ENCODE measurements at regions not wholly inside any gene's neighbourhood (a gene's known extent, or its start where the extent isn't known, plus 50 kb on each side); places are given as distances from the start of the nearest gene placed in this dataset.
A peak's percentile ranks its signal among the peaks of the same experiment; 100 is the strongest.

DNA sequence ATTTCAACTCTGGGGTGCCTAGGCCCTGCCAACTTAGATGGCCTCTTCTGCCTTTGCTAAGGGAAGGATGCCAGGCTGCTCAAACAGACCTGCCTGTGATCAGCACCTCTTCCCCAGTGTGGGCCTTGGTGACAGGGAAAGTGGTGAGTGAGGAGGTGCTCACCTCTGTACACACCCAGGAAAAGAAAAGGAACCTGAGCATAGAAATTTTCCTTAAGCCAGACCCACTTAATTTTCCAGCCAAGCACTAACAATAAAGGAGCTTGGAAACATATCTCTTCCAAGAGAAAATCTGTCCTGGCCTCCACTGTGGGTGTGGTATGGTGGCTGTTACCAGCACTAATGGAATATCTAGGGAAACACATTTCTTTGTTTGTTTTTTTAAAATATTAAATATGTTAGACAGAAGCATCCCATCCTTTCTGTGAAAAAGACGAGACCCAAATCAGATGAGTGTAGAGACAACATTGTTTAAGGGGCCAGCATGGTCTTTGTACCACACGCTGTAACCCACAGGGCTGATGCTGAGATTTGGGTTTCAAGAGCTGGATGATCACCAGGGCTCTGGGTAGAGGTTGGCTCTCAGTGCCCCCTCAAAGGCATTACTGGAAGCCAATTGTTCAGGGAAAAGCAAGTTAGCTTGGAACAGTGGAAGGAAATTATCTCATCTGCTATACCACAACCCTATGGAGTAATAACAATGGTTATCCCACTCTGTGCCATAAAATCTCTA lies 472.2 kb downstream of the INSC start:
- DNase-seq, result no peak

DNA sequence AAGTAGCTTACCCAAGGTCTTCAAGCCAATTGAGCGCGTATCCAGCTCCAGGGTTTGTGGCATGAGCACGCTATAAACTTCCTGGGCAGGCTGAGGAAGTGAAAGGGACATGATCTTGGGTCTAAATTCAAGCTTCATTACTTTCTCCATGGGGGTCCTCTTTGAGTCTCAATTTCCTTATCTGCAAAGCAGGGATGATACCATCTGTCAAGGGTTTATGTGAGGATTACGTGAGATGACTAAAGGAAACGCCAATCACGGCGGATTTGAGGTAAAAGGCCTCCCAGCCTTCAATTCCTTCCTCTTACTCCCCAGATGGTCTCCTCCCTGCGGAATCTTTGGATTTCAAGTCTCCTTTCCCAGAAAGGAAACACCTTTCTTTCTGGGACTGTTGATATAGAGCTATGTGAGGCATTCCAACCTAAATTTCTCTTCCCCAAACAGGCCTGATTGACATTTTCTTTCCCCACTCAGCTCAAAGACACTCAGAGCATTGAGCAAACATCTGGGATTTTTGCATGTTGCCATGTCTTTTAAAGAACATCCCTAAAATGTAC lies 474.4 kb downstream of the INSC start:
- DNase-seq, result peak; percentile 0

DNA sequence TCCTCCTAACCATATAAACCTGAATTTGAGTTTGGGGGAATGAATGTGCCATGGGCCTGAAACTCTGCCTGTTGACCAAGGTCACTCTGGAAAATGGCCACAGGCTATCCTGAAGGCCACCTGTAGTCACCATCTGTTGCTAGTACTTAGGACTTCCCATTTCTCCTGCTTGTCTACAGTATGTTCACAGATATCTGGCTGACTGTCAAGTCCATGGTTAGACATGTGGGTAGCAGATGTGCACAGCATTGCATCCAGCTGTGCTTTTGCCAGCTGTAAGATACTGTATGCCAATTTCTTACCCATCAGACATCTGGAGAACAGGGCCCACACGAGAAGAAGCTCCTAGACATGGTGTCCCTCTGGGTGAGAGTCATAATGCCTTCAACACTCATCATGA lies 475.4 kb downstream of the INSC start:
- DNase-seq, result no peak

DNA sequence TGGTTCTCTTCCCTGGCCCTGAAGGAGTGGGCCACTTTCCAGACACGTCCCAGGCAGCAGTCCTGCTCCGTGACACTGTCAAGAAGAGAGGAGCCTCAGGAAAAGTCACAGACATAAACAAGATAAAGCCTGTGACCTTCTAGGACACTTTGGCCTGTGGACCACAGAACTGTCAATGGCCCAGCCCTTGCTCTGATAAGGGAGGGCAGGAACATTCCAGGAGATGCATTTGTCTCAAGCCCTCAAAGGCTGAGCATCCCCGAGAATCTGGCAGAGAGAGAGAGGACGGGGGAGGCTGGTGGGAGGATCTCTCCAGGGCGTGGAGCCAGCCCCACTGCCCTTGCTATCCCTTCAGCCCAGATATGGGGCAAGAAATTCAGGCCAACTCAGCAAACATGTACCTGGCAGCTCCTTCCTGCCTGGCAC lies 476.4 kb downstream of the INSC start:
- DNase-seq, result no peak

DNA sequence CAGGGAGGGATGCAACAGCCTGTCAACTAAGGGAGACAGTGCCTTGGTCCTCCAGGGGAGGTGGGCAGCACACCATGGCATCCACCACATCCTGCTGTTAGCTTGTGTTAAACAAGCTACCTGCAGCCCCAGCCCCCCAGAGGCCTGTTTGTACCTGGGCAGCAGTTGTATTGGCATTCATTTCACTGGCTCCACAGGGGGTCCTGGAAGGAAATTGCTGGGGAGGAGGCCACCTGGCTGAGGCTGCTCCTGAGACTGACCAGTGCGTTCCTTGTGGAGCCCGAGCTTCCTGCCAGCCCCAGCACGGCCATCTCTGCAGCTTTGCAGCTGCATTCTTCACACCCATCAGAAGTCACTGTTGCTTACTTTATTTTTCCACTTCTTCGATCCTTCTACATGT lies 479.9 kb downstream of the INSC start:
- no peak for DNase-seq

DNA sequence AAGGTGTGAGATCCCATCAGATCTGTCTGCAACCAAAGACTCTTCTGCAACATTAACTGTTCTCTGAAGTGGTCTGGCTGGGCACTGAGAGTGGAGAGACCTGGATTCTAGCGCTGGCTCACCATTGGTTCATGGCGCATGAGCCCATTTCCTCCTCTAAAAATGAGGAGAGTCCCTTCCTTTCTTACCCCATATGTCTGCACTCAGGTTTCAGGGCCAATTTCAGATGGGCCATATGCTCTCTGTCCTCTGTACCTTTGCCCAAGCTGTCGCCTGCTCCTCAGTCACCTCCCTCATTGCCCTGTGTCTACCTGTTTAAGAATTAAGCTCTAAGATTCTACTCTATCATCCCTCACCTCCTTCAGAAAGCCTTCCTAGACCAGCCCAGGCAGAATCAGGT lies 484.7 kb downstream of the INSC start:
- DNase-seq, result no peak

DNA sequence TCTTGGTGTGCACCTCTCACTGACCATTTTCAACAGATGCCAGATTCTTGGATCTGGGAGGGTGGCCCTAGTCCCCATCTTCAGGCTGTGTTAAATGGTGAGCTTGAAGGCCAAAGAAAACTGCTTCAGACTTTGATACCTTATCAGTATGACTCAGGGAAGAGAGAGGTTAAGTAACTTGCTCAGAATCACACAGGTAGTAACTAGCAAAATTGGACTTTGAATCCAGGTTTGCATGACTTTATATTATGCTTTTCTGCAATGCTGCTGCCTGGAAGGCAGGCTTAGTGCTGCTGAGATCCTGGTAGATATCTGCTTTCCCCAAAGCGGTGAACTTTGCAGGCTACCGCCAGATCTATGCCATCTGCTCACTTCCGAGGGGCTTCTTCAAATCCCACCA lies 487.3 kb downstream of the INSC start:
- no peak for DNase-seq

DNA sequence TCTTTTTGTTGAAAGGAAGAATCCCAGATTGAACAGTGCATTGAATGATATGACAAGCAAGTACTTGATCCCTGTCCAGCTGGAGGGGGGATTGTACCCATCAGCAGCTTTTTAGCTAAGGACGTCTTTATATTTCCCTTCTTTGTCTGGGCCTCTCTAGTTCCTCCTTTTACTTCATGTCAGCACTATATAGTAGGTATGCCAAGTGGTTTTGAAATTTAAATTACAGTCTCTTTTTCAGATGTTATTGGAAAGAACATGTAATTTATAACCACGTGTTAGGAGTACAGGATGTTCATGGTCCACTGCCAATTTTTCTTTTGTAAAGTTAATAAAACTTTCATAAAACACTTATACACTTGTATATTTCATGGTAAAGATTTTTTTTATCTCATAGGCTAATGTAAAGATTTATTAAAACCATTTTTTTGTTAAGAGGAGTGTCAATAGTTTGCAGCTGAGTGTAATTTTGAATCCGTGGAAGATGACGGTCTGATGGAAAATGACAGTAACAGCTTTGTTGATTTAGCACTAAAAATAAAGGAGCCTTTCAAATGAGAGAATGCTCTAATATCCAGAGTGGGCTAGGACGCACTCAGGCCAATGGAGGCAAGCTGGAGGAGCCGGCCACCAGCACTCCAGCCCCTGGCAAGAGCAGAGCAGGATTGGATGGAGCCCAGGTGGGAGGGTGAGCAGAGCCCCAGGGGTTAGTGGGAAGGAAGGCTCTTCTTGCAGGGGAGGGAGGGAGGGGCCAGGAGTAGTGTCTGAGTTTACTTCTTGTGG lies 488.3 kb downstream of the INSC start:
- DNase-seq, result no peak

DNA sequence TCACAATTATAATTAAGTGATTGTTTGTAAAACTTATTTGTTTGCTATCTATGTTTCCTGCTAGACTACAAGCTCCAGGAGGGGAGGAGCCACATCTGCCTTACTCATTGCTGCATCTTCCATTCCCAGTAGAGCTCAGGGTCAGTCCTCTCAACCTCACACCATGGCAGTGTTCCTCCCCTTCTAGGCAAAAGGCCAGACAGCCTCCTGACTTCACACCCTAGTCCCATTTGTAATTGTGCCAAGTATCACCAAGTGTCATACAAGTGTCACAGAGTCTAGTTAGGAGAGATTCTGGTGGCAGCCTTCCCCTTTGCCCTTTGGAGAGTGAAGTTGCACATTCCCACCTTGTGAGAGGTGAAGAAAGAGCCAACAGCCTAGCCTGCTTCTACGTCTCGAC lies 490.4 kb downstream of the INSC start:
- no peak for DNase-seq

DNA sequence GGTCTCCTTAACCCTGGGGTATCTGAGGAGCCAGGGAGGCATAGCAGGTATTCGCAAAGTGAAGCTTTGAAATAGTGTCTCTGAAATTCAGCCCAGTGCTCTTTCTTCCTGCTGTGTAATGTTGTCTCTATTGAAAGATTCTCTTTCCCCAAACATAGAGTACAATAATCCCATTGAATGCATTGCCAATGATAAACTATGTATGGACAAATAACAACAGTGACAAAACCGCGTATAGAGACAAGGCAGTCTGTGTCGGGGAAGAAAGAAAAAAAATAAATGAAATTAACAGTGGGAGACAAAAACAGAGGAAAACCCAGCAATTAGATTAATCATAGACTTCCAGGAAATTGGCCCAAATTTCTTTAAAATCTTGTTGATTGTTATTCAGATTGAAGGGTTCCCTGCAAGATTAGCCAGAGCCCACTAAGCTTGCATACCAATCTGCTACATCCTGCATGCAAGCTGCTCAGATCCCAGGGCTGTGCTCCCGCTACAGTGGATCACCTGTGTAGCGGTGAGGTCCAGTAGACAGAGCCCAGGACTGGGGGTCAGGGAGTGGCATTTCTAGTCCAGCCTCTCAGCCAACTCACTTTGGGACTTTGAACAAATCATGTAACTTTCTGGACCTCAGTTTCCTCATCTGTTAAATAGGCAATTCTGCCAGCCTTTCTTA lies 492.8 kb downstream of the INSC start:
- DNase-seq, result no peak

DNA sequence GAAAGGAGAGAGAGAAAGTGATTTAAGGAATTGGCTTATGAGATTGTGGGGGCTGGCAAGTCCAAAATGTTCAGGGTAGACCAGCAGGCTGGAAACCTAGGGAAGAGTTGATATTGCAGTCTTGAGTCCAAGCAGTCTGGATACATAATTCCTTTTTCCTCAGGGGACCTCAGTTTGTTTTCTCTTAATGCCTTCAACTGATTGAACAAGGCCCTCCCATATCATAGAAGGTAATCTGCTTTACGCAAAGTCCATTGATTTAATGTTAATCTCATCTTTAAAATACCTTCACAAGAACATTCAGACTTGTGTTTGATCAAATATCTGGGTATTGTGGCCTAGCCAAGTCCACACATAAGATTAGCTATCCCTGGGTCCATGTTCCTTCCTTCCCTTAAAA lies 494.7 kb downstream of the INSC start:
- no peak for DNase-seq

DNA sequence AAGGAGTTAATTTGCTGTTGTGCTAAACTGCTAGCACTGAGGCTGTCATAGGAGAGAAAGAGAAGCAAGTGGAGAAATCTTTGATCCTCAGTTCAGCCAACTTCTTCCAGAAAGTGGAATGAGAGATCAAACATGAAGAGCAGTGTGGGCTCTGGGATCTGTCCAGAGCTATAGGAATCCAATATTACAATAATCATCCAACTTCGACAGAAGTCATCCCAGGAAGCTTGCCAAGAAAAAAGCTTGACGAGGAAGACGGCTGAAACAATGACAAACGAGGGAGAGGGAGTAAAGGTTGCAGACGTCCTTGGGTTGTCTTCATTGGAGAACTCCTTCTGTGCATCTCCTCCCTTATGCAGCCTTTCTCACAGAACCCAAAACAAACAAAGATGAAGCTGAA lies 496.2 kb downstream of the INSC start:
- DNase-seq, result no peak

DNA sequence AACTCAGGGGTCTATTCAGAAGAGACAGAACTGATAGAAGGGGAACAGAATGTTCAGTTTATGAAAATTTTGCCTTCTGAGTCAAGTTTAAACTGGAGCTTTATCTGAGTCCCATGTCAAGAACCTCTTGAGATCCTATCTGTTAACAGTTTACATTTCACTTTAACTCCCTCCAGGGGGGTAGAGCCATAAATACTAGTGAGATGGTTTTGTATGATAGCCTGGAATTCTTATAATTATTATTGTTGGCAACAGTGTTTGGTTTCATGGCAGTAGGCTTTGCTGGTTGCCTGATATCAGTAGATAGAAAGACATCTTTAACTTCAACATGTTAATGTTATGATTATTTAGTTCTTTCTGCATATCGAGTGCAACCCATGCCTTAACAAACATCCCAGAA lies 498.5 kb downstream of the INSC start:
- no peak for DNase-seq

DNA sequence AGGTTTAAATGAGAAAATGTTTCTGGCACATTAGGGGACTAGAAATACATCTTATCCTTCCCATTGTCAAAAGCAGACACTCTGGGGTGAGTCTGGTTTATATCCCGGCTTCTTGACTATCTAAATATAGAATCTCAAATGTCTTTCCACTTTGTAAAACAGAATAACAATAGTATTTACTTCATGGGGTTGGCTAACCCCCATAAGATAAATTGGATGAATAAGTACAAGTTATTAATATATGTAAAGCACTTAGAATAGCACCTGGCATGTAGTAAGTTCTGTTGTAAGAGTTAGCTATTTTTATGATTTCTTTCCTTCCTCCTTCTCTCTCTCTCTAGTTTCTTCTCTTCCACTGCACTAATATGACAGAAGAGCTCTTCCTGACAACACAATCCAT lies 499.1 kb downstream of the INSC start:
- no peak for DNase-seq

DNA sequence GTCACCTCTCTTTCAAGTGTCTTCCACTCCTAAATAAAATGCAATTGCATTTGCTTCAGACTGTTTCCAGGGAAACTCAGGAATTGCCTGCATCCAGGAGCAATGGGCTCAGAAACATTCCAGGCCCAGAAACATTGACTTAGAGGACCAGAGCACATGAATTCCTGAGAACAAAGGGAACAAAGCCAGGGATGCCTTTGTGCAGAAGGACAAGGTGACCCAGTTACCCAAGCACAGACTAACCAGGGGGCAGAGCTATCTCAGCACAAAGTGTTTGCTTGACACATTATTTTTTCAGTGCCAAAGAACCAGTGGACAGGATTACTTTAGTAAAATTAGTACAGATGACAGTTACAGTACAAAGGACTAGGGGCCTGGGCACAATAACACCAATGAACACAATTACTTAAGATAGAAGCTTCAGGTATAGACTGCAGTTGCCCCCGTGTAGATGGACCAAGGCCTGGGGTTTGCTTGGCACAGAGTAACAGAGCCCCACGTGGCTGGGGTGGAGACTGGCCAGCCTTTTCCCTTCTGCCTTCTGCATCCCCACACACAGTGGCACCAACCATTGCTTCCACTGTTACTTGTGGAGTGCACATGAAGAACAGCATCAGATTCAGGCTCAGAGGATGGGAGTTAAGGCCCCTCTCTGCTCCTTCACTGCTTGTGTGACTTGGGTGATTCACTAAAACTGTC lies 500.8 kb downstream of the INSC start:
- no peak for DNase-seq

DNA sequence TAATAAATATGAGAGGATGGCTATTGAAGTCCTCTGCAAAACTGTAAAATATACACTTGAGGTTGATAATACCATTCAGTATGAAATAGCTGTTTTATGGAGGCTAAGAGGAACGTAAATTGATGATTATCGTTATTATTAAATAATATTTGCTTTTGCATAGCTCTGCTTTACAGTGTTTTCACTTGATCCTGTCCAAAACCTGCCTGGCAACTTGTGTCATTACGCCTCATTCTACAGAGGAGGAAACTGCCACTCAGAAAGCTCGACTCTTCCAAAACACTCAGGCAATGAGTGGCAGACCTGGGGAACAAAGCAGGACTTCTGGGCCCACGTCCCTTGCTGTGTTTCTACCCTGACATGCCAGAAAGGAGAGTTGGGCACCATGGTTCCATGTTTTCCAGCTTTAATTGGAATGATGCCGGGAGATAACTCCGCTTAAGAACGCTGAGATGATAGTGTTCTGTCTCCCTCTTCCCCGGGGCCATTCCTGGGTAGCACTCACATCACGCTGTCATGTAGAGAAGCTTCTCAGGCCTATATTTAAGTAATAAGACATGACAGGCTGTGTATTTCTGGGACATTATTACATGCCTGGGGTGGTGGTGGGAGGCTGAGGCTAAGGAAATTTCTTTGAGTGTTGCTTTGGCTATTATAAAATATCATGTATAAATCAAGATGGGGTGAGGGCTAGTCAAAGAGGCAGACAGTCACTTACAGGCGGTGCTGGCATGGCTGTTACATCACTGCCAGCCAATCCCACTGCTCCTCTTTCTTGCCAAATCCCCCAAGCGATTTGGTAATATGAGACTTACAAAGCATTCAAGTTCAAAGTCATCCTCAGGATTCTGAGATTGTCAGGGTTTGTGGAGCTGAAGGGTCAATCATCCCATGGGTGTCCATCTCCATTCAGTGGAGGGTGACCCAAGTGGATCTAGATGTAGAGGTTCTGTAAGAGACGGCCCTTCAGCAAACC lies 501.7 kb downstream of the INSC start:
- DNase-seq, result no peak

DNA sequence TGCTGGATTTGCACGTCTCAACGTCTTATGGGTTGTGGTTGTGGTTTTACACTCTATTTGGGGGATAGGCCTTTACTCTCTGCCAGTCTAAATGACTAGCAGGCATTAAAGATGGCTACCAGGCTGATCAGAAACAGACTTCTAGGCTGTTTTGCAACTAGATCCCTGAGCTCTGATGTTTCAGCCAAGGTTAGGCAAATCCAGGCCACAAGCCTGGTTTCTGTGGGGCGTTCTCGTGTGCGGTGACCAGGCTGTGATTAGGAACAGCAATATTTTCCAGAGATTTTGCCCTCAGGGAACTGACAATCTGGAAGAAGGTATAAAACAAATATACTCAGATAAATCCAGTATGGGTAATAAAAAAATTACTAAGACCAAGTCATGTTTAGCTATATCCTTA lies 502.4 kb downstream of the INSC start:
- DNase-seq, result no peak

DNA sequence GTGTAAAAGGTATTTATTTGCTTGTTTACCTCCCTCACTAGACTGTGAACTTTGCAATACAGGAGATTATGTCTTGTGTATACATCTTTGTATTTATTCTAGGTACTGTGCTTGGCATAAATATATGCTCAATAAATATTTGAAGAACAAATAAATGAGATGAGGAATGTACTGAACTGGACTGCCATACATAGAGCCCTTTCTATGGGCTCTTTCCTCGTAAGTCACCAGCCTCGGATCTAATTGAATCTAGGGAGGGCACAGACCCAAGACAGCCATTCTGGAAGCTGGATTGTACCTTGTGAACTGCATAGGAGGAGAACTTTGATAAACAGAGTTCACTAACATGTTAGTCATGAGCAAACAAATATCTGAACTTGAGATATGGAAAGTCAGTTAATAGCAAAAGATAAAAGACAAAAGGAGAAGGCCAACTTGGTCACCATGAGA lies 503.9 kb downstream of the INSC start:
- DNase-seq, result no peak

DNA sequence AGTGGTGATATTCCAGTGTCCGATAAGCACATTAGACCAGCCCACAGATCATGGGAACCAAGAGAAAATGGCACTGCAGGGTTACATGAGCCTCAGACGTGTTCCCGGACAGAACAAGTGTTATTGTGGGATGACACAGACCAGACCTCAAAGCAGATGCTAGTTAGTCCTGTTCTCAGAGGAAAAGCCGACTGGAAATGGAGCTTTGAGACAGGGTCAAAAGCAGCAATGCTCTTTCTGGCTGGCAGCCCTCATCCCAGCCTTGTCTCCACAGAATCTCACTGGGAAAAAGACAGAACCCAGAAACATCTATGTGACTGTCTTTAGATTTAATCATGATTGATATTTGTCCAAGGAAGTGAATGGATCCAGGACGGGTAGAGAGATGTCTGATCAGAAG lies 506.8 kb downstream of the INSC start:
- no peak for DNase-seq

DNA sequence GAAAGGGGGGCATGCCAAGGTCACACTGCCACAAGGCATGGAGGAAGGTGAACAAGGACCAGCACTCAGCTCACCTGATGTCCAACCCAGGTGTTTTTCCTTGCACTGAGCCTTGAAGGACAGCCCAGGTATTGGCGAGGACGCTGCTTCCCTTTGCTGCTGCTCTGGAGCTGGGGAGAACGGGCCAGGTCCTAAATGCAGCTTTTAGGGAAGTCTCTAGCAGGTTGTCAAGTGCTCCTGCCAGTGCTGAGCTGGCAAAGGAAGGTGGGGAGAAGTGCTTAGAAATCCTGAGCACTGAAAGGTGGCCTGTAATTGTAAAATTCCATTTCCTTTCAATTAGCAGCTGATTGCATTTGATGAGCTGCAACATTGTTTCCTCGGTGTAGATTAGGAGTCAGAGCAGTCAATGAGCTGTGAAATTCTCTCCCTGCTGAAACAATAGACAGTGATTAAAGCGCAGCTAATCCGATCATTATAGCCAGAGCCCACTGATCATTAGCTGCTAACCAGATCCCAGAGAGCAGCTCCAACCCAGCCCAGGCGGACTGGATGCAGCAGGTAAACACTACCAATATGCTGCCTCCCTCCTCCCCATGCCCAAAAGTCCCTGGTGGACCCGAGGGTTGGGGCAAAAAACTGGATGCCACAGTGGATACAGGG lies 507.6 kb downstream of the INSC start:
- DNase-seq, result no peak

DNA sequence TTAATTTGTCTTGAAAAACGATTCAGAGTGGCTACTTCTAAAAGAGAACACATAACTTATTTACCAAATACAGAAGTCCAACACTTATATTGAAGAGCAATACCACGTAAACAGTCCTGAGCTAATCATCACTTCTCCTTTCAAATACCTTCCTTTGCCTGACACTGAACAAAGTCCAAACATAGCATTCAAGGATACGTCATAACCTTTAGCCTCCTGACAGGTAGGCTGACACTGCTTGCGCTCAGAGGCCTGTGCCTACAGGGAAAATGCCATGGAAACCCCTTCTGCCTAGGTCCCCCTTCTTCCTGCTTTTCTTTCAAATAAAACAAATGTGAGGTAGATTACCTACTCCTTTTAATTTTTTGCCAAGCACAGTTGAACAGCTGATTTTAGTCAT lies 510.0 kb downstream of the INSC start:
- DNase-seq, result no peak
